ENCODE measurements at regions not wholly inside any gene's neighbourhood (a gene's known extent, or its start where the extent isn't known, plus 50 kb on each side); places are given as distances from the start of the nearest gene placed in this dataset.

GRCh38 chr2:125857971-125858794, 797.8 kb upstream of the GYPC start:
- DNase-seq (ENCODE audit: low spot score) = no peak

GRCh38 chr2:125861461-125861860, 794.5 kb upstream of the GYPC start:
- DNase-seq (ENCODE audit: low spot score) = no peak

- no peak for DNase-seq (ENCODE audit: low spot score)
These were observed 788.0 kb upstream of the GYPC start for GRCh38 chr2:125867908-125868307.

- DNase-seq (ENCODE audit: low spot score) = no peak
These were observed 785.7 kb upstream of the GYPC start for GRCh38 chr2:125870264-125870663.

- no peak for DNase-seq (ENCODE audit: low spot score)
These were observed 785.2 kb upstream of the GYPC start for GRCh38 chr2:125870746-125871145.

- DNase-seq (ENCODE audit: low spot score) = no peak
These were observed 781.4 kb upstream of the GYPC start for GRCh38 chr2:125874564-125874963.

GRCh38 chr2:125885340-125885739, 770.6 kb upstream of the GYPC start:
- DNase-seq (ENCODE audit: low spot score) = no peak

- no peak for DNase-seq (ENCODE audit: low spot score)
These were observed 769.8 kb upstream of the GYPC start for GRCh38 chr2:125886153-125886552.

GRCh38 chr2:125901278-125901677, 754.7 kb upstream of the GYPC start:
- DNase-seq (ENCODE audit: low spot score) = no peak

GRCh38 chr2:125925891-125926546, 729.9 kb upstream of the GYPC start:
- DNase-seq (ENCODE audit: low spot score) = no peak

- no peak for DNase-seq (ENCODE audit: low spot score)
These were observed 720.4 kb upstream of the GYPC start for GRCh38 chr2:125935559-125935958.

GRCh38 chr2:125942585-125943424, 713.2 kb upstream of the GYPC start:
- no peak for DNase-seq (ENCODE audit: low spot score)

GRCh38 chr2:125959047-125959446, 696.9 kb upstream of the GYPC start:
- no peak for DNase-seq (ENCODE audit: low spot score)

- no peak for DNase-seq (ENCODE audit: low spot score)
These were observed 694.2 kb upstream of the GYPC start for GRCh38 chr2:125961739-125962138.

- no peak for DNase-seq (ENCODE audit: low spot score)
These were observed 676.1 kb upstream of the GYPC start for GRCh38 chr2:125979886-125980285.

GRCh38 chr2:125983364-125983763, 672.6 kb upstream of the GYPC start:
- no peak for DNase-seq (ENCODE audit: low spot score)

- DNase-seq (ENCODE audit: low spot score) = no peak
These were observed 626.6 kb upstream of the GYPC start for GRCh38 chr2:126029316-126029715.

- no peak for DNase-seq (ENCODE audit: low spot score)
These were observed 617.1 kb upstream of the GYPC start for GRCh38 chr2:126038861-126039260.

GRCh38 chr2:126041391-126042047, 614.4 kb upstream of the GYPC start:
- DNase-seq (ENCODE audit: low spot score) = no peak

GRCh38 chr2:126042089-126042488, 613.9 kb upstream of the GYPC start:
- DNase-seq (ENCODE audit: low spot score) = no peak

GRCh38 chr2:126048719-126049118, 607.2 kb upstream of the GYPC start:
- DNase-seq (ENCODE audit: low spot score) = no peak

GRCh38 chr2:126049461-126049860, 606.5 kb upstream of the GYPC start:
- DNase-seq (ENCODE audit: low spot score) = no peak

All from H4 (cell line).